Myocyte (in vitro differentiated cells): ENCODE measurements at regions not wholly inside any gene's neighbourhood (a gene's known extent, or its start where the extent isn't known, plus 50 kb on each side); places are given as distances from the start of the nearest gene placed in this dataset.
"Not testable (repeated sequence)": the region's sequence is repeated elsewhere in the genome, so short reads cannot be mapped to it uniquely, and the experiment has no call there.

Experiments used
- DNase-seq: peaks from one replicate; pipeline ENCODE4 v3.0.0-alpha.2; 2012; ENCODE audit warnings: low read depth

DNA sequence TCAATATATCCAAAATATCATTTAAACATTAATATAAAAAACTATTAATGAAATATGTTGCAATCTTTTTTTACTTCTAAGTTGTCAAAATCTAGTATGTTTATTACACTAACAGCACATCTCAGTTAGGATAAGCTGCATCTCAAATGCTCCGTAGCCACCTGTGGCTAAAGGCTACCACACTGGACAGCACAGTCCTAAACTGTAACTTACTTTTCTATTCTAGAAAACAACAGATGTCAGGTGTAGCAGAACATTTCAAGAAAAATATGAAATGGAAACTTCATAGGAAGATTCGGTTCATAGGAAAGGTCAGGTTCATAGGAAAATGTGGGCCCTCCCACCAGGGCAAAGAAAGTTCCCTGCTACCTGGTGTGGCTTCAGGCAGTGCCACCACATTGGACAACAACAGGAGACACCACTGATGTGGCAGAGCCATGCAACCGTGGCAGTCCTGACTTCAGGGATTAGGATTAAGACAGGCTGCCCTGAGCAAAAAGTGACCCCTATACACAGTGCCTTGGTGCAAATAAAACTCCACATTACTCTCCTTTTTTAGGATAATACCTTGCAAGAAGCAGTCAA, 197.8 kb upstream of the NR4A3 start:
- no peak for DNase-seq

DNA sequence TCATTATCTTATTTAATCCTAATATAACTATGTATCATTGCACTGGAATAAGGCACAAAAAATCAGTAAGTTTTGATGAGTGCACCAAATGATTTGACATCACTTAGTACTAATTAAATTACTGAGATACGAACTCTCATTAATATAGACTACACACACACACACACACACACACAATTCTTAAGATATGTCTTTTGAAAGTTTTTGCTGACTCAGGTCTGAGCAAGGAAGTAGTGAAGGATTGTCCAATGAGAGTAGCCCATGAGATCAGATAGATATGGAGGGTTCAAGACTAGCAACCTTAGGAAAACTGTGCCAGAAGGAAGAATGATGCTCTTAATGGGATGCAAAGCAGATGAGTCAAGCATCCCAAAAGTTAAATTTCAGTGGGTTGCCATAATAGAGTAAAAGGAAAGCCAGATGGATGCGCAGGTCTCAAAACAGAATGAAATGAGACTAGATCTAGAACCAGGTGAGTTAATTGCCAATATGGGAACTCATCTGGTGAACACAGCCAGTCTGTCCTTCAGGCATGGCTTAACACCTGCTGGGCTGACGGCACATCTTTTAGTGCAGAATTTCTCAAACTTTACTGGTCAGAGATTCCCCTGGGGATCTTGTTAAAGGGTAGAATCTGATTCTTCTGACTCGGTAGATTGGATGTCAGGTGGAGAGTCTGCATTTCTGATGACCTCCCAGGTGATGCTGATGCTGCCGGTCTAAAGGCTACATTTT, 197.0 kb upstream of the NR4A3 start:
- DNase-seq = no peak

DNA sequence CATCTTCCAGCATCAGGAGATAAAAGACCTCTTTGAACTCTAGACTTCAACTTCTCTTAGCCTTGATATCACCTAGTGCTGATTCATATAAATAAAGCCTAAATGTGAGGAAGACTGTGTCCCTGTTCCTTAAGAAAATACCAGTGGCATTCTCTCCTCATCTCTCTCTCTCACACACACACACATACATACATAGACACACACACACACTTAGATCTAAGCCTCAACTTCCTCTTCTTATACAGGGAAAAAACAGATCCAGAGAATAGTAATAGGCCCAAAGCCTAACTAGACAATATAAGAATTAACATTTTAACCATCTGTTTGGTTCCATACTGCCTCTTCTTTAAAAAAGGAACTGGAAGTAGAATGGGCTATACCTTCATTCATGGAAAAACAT, 195.3 kb upstream of the NR4A3 start:
- DNase-seq = no peak

DNA sequence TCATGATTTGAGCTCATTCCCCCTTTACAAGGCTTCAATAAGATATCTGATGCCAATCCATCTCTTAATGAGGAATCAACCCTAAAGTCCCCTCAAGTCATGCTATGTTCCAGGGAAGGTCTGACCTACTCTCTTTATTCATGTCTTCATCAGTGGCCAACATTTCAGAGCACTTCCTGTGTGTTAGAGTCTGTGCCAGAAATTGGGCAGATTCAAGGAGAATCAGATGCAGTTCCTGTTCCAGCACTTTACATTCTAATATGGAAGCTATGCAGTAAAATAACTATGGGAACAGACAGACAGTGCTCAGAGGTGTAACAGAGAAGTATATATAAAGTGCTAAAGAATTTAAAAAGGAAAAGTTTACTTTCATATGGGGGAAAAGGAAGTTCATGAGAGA, 193.4 kb upstream of the NR4A3 start:
- no peak for DNase-seq

DNA sequence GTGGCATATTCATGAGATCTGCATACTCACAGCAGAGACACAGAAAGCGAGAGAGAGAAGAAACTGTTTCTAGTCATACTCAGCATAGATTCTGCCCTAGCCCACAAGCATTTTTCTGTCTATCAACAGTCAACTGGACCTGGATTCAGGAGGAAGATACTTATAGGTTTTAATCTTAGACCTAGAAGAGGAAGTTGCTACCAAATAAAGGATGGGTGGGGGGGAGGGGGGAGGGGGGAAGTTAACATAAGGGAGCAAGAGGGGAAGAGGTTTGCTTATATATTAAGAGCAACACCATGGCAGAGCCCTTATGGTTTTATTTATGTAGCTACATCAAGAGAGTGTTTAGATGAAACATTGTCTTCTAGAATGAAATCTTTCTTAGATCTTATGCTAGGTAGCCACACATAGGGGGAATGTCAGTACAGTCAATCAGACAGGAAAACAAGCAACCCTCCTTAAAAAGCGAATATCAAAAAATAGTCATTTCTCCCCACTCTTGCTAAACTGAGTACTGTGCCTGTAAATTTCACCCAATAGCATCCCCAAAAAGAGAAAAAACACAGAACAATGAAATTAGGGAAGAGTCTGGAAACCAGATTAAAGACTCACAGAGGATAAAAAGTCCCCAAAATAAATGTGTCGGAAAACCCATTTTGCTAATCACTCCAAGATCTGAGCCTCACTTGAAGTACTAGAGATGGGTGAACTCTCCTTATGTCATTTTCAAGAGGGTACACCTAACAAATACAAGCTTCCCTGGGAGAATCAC, 192.7 kb upstream of the NR4A3 start:
- DNase-seq = no peak

DNA sequence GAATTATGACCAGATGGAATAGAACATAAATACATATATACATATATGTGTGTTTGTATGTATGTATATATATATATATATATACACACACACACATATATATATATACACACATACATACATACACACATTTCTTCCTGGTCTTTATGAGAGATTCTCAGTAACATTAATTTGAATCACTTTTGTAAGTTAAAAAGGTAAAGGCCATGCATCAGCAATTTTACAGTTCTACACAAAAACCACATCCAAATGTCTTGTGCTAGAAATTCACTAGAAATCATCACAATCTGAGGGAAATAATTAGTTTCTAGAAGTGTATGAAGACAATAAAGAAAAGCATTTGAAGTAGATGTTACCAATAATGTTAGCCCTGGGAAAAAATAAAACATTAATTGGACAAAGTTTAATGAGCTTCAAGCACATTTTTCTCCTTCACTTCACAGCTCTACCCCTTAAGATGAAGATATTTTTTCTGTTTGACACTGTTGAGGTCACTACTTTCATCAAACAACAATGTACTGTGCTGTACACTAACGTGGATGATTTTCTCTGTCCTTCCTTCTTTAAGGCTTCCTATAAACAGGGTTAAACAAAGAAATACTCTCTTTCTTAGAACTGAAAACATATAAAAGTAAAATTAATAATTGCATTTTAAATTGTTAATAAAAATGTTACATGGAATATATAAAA, 189.2 kb upstream of the NR4A3 start:
- no peak for DNase-seq

DNA sequence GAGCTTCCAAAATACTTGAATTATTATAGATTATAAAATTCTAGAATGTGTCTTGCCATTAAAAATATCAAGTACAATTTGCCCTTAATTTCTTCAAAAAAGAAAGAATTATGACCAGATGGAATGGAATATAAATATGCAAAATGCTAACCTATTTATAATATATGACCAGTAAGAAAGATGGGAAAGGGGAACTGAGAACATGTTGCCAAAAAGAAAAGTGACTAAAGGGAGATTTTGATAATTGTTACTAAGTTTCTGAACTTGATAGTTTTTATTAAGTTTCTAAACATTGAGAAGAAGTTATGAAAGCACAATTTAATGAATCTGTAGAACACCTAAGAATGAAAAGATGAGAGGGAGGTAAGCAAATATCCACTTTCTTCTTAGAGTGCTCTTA, 188.4 kb upstream of the NR4A3 start:
- no peak for DNase-seq

DNA sequence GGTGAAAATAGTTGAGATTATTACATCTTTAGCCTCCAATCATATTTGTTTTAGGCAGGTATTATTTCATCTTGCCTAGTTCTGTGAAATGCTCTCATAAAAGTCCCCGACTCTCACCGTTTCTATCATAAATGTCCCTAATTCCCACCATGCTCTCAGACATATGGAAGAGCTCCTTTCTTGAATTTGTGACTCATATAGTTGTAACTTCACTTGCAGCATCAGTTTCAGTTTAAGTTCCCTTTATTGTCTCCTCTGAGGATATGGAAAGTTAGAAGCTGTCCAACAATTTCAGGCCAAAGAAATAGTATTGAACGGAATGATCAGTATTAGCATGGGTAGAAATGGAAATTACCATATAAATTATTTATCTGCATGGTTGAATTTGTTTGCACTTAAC, 187.5 kb upstream of the NR4A3 start:
- no peak for DNase-seq

DNA sequence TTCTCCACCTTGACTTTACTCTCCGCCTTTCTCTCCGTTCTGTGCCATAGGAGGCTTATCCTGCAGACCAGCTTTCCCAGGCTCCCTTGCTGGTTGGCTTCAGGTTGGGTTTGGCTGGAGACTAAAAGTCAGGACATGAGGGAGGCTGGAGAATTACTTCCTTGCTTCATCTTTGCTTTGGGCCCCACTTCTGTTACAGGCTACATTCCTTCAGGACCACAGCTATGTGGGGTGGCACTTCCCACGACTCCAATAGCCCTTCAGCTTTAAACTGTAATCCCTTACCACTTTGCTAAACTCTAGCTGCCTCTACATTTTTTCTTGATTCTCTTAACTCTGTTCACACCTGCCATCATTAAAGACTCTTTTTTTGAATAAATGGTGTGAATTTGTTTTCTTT, 186.7 kb upstream of the NR4A3 start:
- peak; percentile 31 for DNase-seq

DNA sequence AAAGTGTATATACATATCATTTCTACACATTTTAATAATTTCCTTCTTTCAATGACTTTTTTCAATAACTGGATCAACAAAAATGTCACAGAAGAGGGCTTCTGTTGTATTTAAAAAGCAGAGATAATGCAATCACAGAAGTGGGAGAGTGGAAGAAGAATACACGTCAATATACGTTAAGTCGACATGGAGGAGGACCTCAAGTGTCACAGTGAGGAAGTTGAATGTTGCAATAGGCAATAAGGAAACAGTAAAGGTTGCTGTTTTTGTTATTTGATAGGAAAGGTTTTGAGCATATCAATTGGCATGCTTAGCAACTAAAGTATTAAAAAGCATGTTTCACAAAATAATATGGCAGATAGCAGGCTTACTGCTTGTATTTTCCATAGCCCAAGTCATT, 184.0 kb upstream of the NR4A3 start:
- DNase-seq = no peak

DNA sequence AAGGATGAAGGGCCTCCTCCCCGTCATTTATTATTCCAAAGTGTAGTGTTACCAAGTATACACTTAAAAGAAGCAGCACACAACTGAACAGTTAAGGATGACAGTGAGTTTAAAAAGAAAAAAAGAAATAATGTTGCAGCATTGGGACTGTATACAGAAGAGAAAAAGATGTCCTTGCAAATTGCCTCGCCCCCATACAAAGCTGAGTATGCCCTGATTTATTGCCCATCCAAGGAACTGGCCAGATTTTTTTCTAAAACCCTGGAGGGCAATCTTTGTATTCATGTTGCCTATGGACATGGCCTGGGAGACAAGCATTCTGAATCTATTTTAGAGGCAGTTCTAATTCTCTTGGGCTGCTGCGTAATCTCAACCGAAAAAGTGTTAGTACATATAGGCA, 182.7 kb upstream of the NR4A3 start:
- DNase-seq = no peak

DNA sequence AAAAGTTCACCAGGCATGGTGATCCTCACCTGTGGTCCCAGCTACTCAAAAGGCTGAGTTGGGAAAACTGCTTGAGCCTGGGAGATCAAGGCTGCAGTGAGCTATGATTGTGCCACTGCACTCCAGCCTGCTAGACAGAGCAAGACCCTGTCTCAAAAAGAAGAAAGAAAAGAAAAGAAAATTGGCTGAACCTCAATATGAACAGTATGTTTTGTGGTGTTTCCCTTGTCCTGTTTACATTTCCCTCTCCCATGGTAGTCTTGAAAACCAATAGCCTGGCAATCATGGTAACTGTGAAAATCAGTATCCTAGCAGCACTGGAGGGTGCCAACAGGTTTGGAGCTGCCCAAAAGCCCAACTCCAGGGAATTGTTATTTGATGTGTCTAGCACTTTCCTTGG, 174.1 kb upstream of the NR4A3 start:
- no peak for DNase-seq

DNA sequence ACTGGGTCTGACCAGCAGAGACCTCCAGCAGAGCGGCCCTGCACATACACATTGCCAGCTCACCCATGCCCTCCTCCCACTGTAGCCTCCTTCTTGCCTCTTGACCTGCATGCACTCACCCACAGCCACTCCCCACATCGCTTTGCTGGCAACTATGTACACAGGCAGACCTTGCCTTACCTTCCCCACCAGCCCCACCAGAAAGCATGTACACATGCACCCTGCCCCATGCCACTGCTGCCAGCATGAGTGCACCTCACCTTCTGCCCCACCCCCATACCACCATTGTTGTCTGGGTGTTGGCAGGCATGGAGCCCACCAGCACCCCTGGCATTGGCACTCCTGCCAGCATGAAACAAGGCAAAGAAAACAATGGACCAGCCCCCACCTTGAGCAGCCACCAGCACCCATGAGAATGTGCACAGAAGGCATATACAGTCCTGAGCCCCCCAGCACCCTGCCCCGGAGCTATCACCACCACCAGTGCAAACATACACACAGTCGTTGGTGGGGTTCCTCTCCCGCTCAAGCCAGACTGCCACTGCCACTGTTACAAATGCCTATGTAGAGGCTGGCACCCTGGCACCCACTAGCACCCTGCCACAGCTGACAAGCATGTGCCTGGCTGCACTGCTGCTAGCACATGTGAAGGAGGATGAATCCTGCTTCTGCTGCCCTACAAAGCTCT, 171.4 kb upstream of the NR4A3 start:
- no peak for DNase-seq

DNA sequence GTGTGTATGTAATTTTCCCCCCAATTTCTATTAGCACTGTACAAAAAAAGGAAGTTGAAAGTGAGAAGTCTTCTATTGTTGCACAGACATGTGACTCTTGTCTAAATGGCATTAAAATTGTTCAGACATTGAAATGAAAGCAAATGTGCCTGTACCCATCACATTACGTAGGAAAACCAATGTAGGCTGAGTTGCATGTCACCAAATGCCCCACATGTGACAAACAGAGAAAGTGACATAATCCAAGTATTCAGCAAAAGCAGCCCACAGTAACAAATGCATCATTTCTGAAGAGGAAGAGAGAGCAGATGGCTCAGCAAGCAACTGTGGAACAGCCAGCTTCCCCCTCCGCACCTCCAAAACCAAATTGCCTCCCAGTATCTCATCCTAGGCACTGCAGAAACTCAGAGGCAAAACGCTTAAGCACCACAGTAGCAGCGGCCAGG, 161.5 kb upstream of the NR4A3 start:
- DNase-seq = peak; percentile 43

DNA sequence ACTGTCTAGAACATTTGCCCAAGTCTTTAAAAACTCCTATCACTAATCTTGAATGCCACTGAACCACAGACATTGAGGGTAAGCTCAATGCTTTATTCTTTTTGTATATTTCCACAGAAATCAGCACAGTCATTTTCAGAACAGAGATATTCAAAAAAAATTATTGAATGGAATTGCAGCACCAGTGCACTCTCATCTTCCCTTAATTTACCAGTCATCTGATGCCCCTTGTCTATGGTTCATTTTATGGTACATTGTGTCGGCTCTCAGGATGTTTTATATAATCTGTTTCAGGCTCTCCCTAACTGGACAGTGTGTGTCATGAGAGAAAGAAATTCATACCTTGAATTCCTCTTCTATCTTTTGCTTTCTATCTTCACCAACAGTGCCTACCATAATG, 158.4 kb upstream of the NR4A3 start:
- DNase-seq = no peak

DNA sequence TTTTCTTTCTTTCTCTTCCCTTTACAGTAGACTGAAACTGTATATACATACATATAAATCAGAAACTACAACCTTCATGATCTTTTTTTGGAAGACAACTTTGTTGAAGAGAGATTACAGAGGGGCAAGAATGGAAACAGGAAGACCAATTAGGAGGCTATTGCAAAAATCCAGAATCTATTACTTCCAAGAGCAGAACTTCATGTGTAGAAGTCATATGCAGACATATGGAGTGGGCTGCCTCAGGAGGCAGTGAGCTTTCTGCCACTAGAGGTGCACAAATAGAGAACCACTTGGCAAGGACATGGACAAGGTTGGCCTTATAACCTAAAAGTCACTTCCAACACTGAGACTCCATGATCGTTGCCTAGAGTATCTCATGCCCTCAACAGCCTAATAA, 157.8 kb upstream of the NR4A3 start:
- no peak for DNase-seq

DNA sequence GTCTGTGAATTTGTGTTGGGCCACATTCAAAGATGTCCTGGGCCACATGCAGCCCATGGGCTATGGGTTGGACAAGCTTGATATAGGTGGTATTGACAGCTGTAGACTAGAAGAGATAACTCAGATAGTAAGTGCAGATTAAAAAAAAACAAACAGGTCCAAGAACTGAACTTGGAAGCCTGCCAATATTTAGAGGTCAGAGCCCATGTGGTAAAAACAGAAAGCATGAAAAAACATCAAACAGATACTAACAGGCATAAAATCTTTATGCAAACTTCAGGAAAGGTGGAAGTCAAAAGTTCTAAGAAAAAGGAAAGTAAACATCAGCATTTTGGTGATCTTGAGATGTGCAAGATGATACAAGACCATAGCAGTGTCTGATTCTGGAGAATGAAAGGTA, 155.1 kb upstream of the NR4A3 start:
- DNase-seq = no peak

DNA sequence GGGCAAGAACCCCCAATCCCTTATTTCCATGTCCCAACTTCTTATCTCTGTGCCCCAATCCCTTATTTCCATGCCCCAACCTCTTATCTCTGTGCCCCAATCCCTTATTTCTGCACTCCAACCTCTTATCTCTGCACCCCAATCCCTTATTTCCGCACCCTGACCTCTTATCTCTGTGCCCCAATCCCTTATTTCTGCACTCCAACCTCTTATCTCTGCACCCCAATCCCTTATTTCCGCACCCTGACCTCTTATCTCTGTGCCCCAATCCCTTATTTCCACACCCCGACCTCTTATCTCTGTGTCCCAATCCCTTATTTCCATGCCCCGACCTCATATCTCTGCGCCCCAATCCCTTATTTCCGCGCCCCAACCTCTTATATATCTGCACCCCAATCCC, 150.8 kb upstream of the NR4A3 start:
- DNase-seq = not testable (repeated sequence)

DNA sequence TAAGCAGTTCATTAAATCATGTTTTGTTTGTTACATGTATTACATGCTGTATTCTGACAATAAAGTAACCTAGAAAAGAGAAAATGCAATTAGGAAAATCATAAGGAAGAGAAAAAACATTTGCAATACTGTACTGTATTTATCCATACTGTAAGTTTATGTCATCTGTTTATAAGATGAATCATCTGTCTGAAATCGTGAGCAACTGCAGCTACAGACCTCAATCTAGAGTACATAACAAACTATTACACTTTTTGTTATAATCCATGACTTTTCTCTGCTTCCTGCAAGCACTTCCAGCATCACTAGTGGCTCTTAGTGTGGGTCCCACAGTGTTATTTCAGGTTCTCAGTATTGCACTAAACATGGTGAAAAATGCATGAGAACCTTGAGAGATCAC, 144.4 kb upstream of the NR4A3 start:
- no peak for DNase-seq

DNA sequence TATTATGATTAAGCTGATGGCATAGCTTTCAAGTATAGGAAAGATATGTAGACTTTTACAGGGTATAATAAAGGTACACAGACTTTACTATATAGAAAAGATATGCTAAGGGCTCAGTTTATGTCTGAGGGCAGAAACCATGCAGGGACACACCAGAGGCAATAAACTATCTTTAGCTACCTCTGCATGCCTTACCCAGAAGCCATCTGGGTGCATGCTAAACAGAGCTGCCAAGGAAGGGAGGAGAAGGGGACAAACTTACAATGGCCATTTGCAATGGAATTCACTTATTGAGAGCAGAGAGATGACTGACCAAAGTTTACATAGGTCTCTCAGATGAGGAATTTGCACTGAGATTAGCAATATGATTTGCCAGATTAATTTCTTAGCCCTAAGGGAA, 143.1 kb upstream of the NR4A3 start:
- DNase-seq = no peak

DNA sequence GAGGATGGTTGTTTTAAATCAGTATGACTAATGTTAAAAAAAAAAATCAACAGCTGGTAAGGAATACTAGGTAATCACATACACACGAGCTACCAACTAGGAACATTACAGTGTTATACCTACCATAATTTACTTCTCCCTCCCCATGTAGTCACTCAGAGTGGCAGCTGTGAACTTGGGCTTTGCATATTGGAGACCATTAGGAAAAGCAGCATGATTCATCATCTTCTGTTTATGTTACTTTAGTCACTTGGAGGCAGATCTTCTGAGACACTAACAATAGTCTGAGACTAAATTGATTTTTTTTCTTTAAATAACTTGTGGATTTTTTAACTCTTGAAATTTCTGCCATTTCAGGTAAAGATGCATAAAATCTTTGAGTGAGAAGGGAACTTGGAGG, 141.5 kb upstream of the NR4A3 start:
- peak; percentile 63 for DNase-seq
